Peyer's patch (tissue), 4 donors: ENCODE measurements at regions not wholly inside any gene's neighbourhood (a gene's known extent, or its start where the extent isn't known, plus 50 kb on each side); places are given as distances from the start of the nearest gene placed in this dataset.

ENCODE experiments used
- DNase-seq, 3 donors: peaks; one replicate each; pipeline ENCODE4 v3.0.0-alpha.2; 2017 to 2019
- H3K27ac ChIP-seq, 4 donors: fragments of 200-600 bp; sonication (generic); one replicate each; pipeline ENCODE4 v1.5.1; 2016 to 2019
- H3K27me3 ChIP-seq, 2 donors: fragments of 200-600 bp; sonication (generic); one replicate each; pipeline ENCODE4 v1.5.1; 2019
- H3K36me3 ChIP-seq, 3 donors: fragments of 200-600 bp; sonication (generic); one replicate each; pipeline ENCODE4 v1.5.1; 2016 to 2019
- H3K4me1 ChIP-seq, 4 donors: fragments of 200-600 bp; sonication (generic); one replicate each; pipeline ENCODE4 v1.5.1; 2016 to 2019
- H3K4me3 ChIP-seq, 4 donors: fragments of 200-600 bp; sonication (generic); 1 replicate in 3 of 4; 2 replicates in 1 of 4; pipeline ENCODE4 v1.5.1; 2016 to 2019; ENCODE audit warnings: mild to moderate bottlenecking in 1 of 4
- H3K9me3 ChIP-seq, 4 donors: fragments of 200-600 bp; sonication (generic); one replicate each; pipeline ENCODE4 v1.5.1; 2016 to 2019; ENCODE audit warnings: mild to moderate bottlenecking in 1 of 4
- CTCF ChIP-seq, 6 experiments: fragments of 450-650 bp in 4 of 6; fragments of 200-600 bp in 2 of 6; sonication (generic) in 1 of 6; IDR thresholded peaks; one replicate each; pipeline ENCODE4 v1.5.1; 2017 to 2019; ENCODE audit warnings: antibody characterized with exemption in 6 of 6, mild to moderate bottlenecking in 3 of 6, moderate library complexity in 1 of 6
- POLR2A ChIP-seq, 2 donors: fragments of 450-650 bp; IDR thresholded peaks; one replicate each; pipeline ENCODE4 v1.5.1; 2017; ENCODE audit warnings: antibody characterized with exemption in 2 of 2, mild to moderate bottlenecking in 2 of 2, moderate library complexity in 2 of 2

- Histone ChIP-seq H3K27me3 (no peaks in the 10 kb centered on the region), H3K27ac (no peak overlapping the region), H3K4me1 (no peaks in the 10 kb centered on the region), H3K36me3 (no peaks in the 10 kb centered on the region), H3K9me3 (no peaks in the 10 kb centered on the region), H3K4me3 (no peak overlapping the region)
- TF ChIP-seq CTCF (IDR thresholded peaks at IDR 0.05), result no peak
- TF ChIP-seq POLR2A (IDR thresholded peaks at IDR 0.05), result no peak
- no peak for DNase-seq
These were observed 368.8 kb downstream of the SEC14L1 start for GRCh38 chr17:77509599-77509998.

DNA sequence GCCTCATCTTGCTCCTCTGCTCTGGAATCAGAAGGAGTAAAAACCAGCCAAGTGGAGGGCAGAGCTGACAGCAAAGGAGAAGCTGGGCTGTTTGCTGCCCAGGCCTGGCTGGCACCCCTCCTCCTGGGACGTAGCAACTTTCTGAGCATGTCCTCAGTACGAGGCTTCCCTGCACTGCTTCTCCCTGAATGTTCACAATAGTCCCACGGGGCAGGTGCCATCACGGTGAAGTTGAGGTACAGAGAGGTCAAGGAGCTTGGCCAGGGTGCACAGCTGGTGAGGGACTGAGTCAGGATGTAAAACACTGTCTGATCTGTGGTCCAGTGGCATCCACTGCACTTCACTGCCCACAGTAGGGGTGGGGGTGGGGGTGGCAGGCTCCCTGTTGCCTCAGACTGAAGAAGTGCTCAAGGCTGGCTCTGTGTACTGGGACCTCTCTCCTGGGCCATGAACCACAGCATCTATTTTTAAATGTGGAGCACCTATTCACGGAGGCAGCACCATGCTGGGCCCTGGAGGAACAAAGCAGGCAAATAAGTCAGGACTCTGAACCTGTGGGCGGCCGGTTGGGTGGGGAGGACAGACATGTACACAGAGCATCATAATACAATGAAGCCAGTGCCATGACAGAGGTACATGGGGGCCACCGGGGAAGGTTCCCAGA, 369.5 kb downstream of the SEC14L1 start:
- Histone ChIP-seq H3K9me3 (no peaks in the 10 kb centered on the region), H3K27me3 (no peaks in the 10 kb centered on the region), H3K4me3 (no peak overlapping the region), H3K27ac (no peak overlapping the region), H3K36me3 (no peaks in the 10 kb centered on the region), H3K4me1 (no peaks in the 10 kb centered on the region)
- DNase-seq, result peak in 1 of 3 donors; percentile 30
- TF ChIP-seq POLR2A (IDR thresholded peaks at IDR 0.05) (no peak), CTCF (IDR thresholded peaks at IDR 0.05) (no peak)

DNA sequence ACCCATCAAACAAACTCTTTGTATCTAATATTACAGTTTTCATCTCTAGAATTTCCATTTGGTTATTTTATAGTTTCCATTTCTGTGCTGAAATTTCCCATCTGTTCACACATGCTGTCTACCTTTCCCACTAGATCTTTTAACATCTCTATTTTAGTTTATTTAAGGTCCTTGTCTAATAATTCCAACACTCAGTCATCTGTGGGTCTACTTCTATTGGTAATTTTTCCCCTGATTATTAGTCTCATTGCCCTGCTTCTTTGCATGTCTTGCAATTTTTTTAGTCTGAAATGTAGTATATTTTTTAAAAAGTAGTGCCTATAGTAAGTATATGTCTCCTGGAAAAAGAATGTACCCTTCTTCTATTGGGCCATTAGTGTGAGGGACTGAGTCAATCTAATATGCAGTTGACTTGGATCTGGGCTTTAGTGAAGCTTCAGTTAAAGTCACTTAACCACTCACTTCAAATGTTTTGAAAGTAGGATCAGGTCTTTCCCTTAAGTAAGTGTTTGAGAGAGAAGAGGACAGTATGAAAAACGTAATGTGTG, 370.8 kb downstream of the SEC14L1 start:
- TF ChIP-seq CTCF (IDR thresholded peaks at IDR 0.05), result no peak
- TF ChIP-seq POLR2A (IDR thresholded peaks at IDR 0.05), result no peak
- Histone ChIP-seq H3K36me3 (no peaks in the 10 kb centered on the region), H3K4me3 (no peak overlapping the region), H3K27ac (no peak overlapping the region), H3K27me3 (no peaks in the 10 kb centered on the region), H3K9me3 (no peaks in the 10 kb centered on the region), H3K4me1 (no peaks in the 10 kb centered on the region)
- DNase-seq, result no peak

DNA sequence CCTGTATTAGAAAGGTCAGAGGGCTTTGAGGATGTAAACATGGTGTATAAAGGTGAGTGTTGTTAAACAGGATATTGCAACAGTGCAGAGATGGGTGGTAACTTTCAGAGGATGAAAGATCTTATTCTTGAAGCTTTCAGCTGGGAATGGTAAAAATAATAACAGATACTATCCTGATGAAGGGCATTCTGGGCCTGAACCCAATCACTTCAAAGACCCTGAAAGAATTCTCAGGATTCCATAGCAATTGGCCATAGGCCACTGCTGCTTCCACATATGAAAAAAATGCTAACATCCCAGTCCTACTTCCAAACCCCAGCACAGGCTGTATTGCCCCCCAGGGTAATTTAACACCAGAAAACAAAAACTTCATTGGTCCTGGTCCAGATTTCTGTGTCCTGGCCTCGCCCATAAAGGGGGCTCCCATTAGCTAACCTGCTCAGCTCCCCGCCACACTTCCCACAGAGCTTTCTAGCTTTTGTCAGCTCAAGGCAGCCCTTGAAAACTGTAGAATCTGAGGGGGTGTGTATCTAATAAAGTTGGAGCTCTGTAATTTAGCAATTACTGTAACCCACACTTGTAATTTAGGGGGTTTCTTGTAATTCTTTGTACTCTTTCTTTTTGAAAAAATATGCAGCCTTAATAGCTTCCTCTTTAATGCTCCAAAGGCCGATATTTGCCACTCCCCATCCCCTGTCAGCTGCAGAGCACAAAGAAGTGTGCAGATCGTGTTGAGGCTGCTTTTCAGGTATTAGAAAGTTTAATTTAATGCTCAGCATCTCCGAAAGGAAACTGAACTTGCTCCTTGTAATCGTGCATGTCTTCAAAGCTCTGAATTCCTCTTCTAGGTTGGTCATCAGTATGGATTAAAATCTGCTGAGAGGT, 371.5 kb downstream of the SEC14L1 start:
- no peak for TF ChIP-seq POLR2A (IDR thresholded peaks at IDR 0.05)
- no peak for TF ChIP-seq CTCF (IDR thresholded peaks at IDR 0.05)

GRCh38 chr17:77513045-77513444, 372.3 kb downstream of the SEC14L1 start:
- Histone ChIP-seq H3K36me3 (no peaks in the 10 kb centered on the region), H3K9me3 (no peaks in the 10 kb centered on the region), H3K27me3 (no peaks in the 10 kb centered on the region), H3K4me3 (no peak overlapping the region), H3K27ac (no peak overlapping the region), H3K4me1 (no peaks in the 10 kb centered on the region)
- DNase-seq, result no peak
- TF ChIP-seq POLR2A (IDR thresholded peaks at IDR 0.05) (no peak), CTCF (IDR thresholded peaks at IDR 0.05) (no peak)

More for the DNA sequence above, 371.5 kb downstream of the SEC14L1 start:
- Histone ChIP-seq H3K27me3 (no peaks in the 10 kb centered on the region), H3K4me3 (no peak overlapping the region), H3K36me3 (no peaks in the 10 kb centered on the region), H3K9me3 (no peaks in the 10 kb centered on the region), H3K27ac (no peak overlapping the region), H3K4me1 (no peaks in the 10 kb centered on the region)
- peak in 1 of 3 donors; percentile 10 for DNase-seq
